RWPE1 (cell line): ENCODE measurements at regions not wholly inside any gene's neighbourhood (a gene's known extent, or its start where the extent isn't known, plus 50 kb on each side); places are given as distances from the start of the nearest gene placed in this dataset.

Experiments
- CTCF ChIA-PET: fragments of 350-600 bp; sonication (Branson Sonifier 250); formaldehyde crosslinking; extraction: SDS; loops from one replicate; lab custom pipeline; 2021; lab: Yijun Ruan, JAX
- POLR2A ChIA-PET: fragments of 400-600 bp; formaldehyde crosslinking; extraction: SDS; loops from one replicate; lab custom pipeline; 2020; ENCODE audit warnings: antibody characterized with exemption; ENCODE audit not compliant: low non-redundant PET; lab: Yijun Ruan, JAX
- DNase-seq: peaks from one replicate; pipeline ENCODE4 v3.0.0; 2012; ENCODE audit warnings: low spot score
- H3K27ac ChIP-seq: fragments of 450-650 bp; 2 replicates; pipeline ENCODE4 v1.5.1; 2017
- CTCF ChIP-seq: fragments of 450-650 bp; conservative IDR thresholded peaks from 2 replicates; pipeline ENCODE4 v1.5.1; 2017; ENCODE audit warnings: low read depth, mild to moderate bottlenecking

DNA sequence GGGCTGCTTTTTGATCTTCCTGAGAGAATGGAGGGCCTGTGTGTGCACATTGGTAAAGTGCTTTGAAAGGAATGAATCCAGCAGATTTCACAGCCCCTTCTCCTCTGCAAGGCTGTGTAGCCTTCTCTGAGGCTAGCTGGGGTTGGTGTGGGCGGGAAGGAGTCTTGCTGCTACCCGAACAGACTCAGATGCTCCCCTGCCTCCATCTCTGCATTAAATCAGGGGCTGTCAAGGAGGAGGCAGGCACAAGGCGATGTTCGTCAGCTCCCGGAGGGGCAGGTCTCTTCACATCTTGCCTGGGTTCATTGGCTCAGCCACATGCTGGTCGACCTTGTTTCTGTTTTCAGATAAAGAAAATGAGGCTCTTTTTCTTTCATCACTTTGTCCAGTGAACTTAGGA, 291.5 kb upstream of the SULF2 start:
- no peak for DNase-seq
- TF ChIP-seq CTCF: no peak
- ChIA-PET POLR2A (no interaction called here), CTCF (interaction anchor here (0.6 to 1.0 kb wide), 2 partner anchors 14 to 195 kb away, joined by 3 to 4 read pairs; no protein-coding TSS in a partner anchor)
- H3K27ac ChIP-seq: no peak overlapping the region

DNA sequence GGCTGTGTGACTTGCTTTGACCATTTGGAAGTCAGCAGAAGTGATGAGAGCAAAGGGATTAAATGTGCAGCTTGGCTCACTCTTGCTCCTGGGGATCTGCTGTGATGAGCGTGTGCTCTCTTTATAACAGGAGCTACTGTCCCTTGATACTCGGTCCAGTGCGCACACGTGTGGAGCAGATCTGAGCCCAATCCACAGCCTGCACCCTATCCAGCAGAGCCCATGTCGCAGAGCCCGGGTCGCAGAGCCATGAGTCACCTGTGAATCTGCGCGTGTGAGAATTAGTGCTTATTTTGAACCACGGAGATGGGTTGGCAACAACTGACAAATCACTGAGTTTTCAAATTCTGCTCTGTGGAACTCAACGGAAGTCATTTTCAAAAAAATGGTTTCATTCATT, 291.0 kb upstream of the SULF2 start:
- CTCF ChIA-PET: interaction anchor here (0.6 kb wide), 1 partner anchor 49 kb away, joined by 4 read pairs; no protein-coding TSS in a partner anchor
- no peak for DNase-seq
- peak overlapping the region; percentile 66 for H3K27ac ChIP-seq
- TF ChIP-seq CTCF: no peak
- POLR2A ChIA-PET: no interaction called here

GRCh38 chr20:48075591-48076174, 290.4 kb upstream of the SULF2 start:
- ChIA-PET CTCF (interaction anchor here (0.5 to 0.6 kb wide), 2 partner anchors 48 to 66 kb away, joined by 3 to 4 read pairs; no protein-coding TSS in a partner anchor), POLR2A (no interaction called here)
- TF ChIP-seq CTCF: no peak
- H3K27ac ChIP-seq: peak overlapping the region; percentile 66
- DNase-seq: no peak

- ChIA-PET POLR2A (no interaction called here), CTCF (no interaction called here)
- no peak for DNase-seq
- H3K27ac ChIP-seq: peak overlapping the region; percentile 76
- TF ChIP-seq CTCF: no peak
Measured at GRCh38 chr20:48070991-48071652, 285.8 kb upstream of the SULF2 start.

DNA sequence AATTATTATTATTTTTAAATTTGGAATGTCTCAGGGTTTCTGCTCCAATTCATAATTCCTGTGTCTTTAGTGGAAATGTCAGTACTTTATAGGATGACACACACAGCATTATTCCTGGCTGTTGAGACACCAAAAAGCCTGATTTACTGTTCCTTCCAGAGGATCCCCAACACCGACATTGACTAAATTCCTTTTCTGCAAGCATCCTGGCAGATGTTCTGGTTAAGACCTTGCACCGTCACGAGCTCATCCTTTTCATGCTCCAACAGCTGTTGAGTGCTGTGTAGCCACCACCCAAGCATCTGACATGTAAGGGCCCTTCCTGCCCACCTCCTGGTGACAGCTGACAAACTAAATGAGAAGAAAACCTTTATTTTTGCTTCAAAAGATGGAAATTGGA, 284.3 kb upstream of the SULF2 start:
- CTCF ChIA-PET: interaction anchor here (0.6 kb wide), 1 partner anchor 80 kb away, joined by 3 read pairs; no protein-coding TSS in a partner anchor
- no peak for DNase-seq
- TF ChIP-seq CTCF: no peak
- POLR2A ChIA-PET: no interaction called here
- H3K27ac ChIP-seq: no peak overlapping the region

- no peak for TF ChIP-seq CTCF
- DNase-seq: peak; percentile 25
- peak overlapping the region; percentile 47 for H3K27ac ChIP-seq
- ChIA-PET CTCF (interaction anchor here (0.6 kb wide), 1 partner anchor 444 kb away, joined by 3 read pairs; no protein-coding TSS in a partner anchor), POLR2A (no interaction called here)
Measured at GRCh38 chr20:48066851-48067250, 281.6 kb upstream of the SULF2 start.
